ENCODE measurements at regions not wholly inside any gene's neighbourhood (a gene's known extent, or its start where the extent isn't known, plus 50 kb on each side); places are given as distances from the start of the nearest gene placed in this dataset.

GRCh38 chr11:122170815-122171475 lies 54.9 kb upstream of the BLID start:
- TF ChIP-seq POLR2AphosphoS5 (IDR thresholded peaks at IDR 0.05) (no peak), POLR2A (IDR thresholded peaks at IDR 0.05) (no peak)
